HEK293 (cell line): ENCODE measurements at regions not wholly inside any gene's neighbourhood (a gene's known extent, or its start where the extent isn't known, plus 50 kb on each side); places are given as distances from the start of the nearest gene placed in this dataset.

Experiments used
- CTCF ChIA-PET: fragments of 350-600 bp; formaldehyde crosslinking; extraction: SDS; loops from one replicate; lab custom pipeline; 2021; ENCODE audit warnings: antibody characterized with exemption; lab: Yijun Ruan, JAX
- POLR2A ChIA-PET: fragments of 300-600 bp; formaldehyde crosslinking; extraction: SDS; loops from one replicate; lab custom pipeline; 2020; ENCODE audit warnings: antibody characterized with exemption, inconsistent platforms; lab: Yijun Ruan, JAX
- H3K27ac ChIP-seq: fragments of 200-500 bp; sonication (Bioruptor generic); 2 replicates; pipeline ENCODE4 v1.5.1; 2014; ENCODE audit warnings: low read depth, low read length, control low read depth, inconsistent platforms; ENCODE audit errors: extremely low read depth
- H3K36me3 ChIP-seq, 2 experiments: fragments of 200-500 bp in 1 of 2; sonication (Bioruptor generic) in 1 of 2; 1 replicate in 1 of 2; 2 replicates in 1 of 2; pipeline ENCODE4 v1.5.1; 2014 to 2017; ENCODE audit warnings: inconsistent platforms in 2 of 2, low read length in 2 of 2; ENCODE audit not compliant: control insufficient read depth in 2 of 2, insufficient read depth in 1 of 2
- H3K4me1 ChIP-seq: fragments of 200-500 bp; sonication (Bioruptor generic); 2 replicates; pipeline ENCODE4 v1.5.1; 2014; ENCODE audit warnings: mild to moderate bottlenecking, low read length, inconsistent platforms; ENCODE audit not compliant: control insufficient read depth, insufficient read depth
- H3K4me3 ChIP-seq: 2 replicates; pipeline ENCODE4 v1.5.1; 2011; ENCODE audit warnings: low read depth, mild to moderate bottlenecking, control low read depth, low read length, moderate library complexity
- H3K9me3 ChIP-seq: fragments of 200-500 bp; sonication (Bioruptor generic); 2 replicates; pipeline ENCODE4 v1.5.1; 2014; ENCODE audit warnings: low read depth, low read length, inconsistent platforms; ENCODE audit not compliant: control insufficient read depth, insufficient read depth
- GFI1B ChIP-seq: fragments of 450-650 bp; formaldehyde crosslinking; IDR thresholded peaks from 2 replicates; pipeline ENCODE4 v1.5.1; 2016; ENCODE audit warnings: missing biosample characterization, missing genetic modification characterization
- KLF16 ChIP-seq: fragments of 450-650 bp; formaldehyde crosslinking; IDR thresholded peaks from 2 replicates; pipeline ENCODE4 v1.5.1; 2017; ENCODE audit warnings: missing biosample characterization, missing genetic modification characterization
- KLF8 ChIP-seq: fragments of 450-650 bp; formaldehyde crosslinking; IDR thresholded peaks from 2 replicates; pipeline ENCODE4 v1.5.1; 2016; ENCODE audit warnings: missing biosample characterization, missing genetic modification characterization
- KLF9 ChIP-seq: fragments of 450-650 bp; formaldehyde crosslinking; IDR thresholded peaks from 2 replicates; pipeline ENCODE4 v1.5.1; 2016; ENCODE audit warnings: missing biosample characterization, missing genetic modification characterization, low read depth
- ZBTB7A ChIP-seq: fragments of 450-650 bp; formaldehyde crosslinking; IDR thresholded peaks from 2 replicates; pipeline ENCODE4 v1.5.1; 2016; ENCODE audit warnings: low read depth, missing biosample characterization, missing genetic modification characterization
- ZBTB8A ChIP-seq: fragments of 450-650 bp; formaldehyde crosslinking; IDR thresholded peaks from 2 replicates; pipeline ENCODE4 v1.5.1; 2016; ENCODE audit warnings: missing biosample characterization, missing genetic modification characterization
- ZNF19 ChIP-seq: fragments of 450-650 bp; formaldehyde crosslinking; IDR thresholded peaks from 2 replicates; pipeline ENCODE4; 2016; ENCODE audit warnings: missing biosample characterization, missing genetic modification characterization, low read depth
- ZNF23 ChIP-seq: fragments of 450-650 bp; formaldehyde crosslinking; IDR thresholded peaks from 2 replicates; pipeline ENCODE4 v1.5.1; 2016; ENCODE audit warnings: missing biosample characterization, missing genetic modification characterization, borderline replicate concordance
- ZNF266 ChIP-seq: fragments of 450-650 bp; formaldehyde crosslinking; IDR thresholded peaks from 2 replicates; pipeline ENCODE4 v1.5.1; 2016; ENCODE audit warnings: missing biosample characterization, missing genetic modification characterization, low read depth
- ZNF37A ChIP-seq: fragments of 450-650 bp; IDR thresholded peaks from 2 replicates; pipeline ENCODE4 v1.5.1; 2018; ENCODE audit warnings: missing biosample characterization, missing genetic modification characterization
- ZNF48 ChIP-seq: fragments of 450-650 bp; formaldehyde crosslinking; IDR thresholded peaks from 2 replicates; pipeline ENCODE4 v1.5.1; 2016; ENCODE audit warnings: missing biosample characterization, missing genetic modification characterization
- ZNF555 ChIP-seq: fragments of 450-650 bp; formaldehyde crosslinking; conservative IDR thresholded peaks from 2 replicates; pipeline ENCODE4 v1.5.1; 2017; ENCODE audit warnings: missing biosample characterization, mild to moderate bottlenecking, missing genetic modification characterization, inconsistent platforms
- ZNF558 ChIP-seq: fragments of 450-650 bp; formaldehyde crosslinking; IDR thresholded peaks from 2 replicates; pipeline ENCODE4 v1.5.1; 2016; ENCODE audit warnings: missing biosample characterization, missing genetic modification characterization
- ZNF560 ChIP-seq: fragments of 450-650 bp; formaldehyde crosslinking; IDR thresholded peaks from 2 replicates; pipeline ENCODE4 v1.5.1; 2017; ENCODE audit warnings: missing biosample characterization, missing genetic modification characterization, borderline replicate concordance
- ZNF660 ChIP-seq: fragments of 450-650 bp; IDR thresholded peaks from 2 replicates; pipeline ENCODE4 v1.5.1; 2018; ENCODE audit warnings: missing biosample characterization, mild to moderate bottlenecking, missing genetic modification characterization
- ZNF677 ChIP-seq: fragments of 450-650 bp; IDR thresholded peaks from 2 replicates; pipeline ENCODE4 v1.5.0; 2018; ENCODE audit warnings: missing biosample characterization, mild to moderate bottlenecking, missing genetic modification characterization, moderate library complexity
- ZNF776 ChIP-seq: fragments of 450-650 bp; formaldehyde crosslinking; IDR thresholded peaks from 2 replicates; pipeline ENCODE4 v1.5.0; 2017; ENCODE audit warnings: missing biosample characterization, missing genetic modification characterization, borderline replicate concordance
- ZNF830 ChIP-seq: fragments of 450-650 bp; IDR thresholded peaks from 2 replicates; pipeline ENCODE4 v1.5.0; 2018; ENCODE audit warnings: missing biosample characterization, missing genetic modification characterization, low read depth, mild to moderate bottlenecking, moderate library complexity
- TF ChIP-seq, protein P1 (sequence below): fragments of 450-650 bp; formaldehyde crosslinking; IDR thresholded peaks from 2 replicates; pipeline ENCODE4 v1.5.1; 2017; ENCODE audit warnings: missing biosample characterization, missing genetic modification characterization
- TF ChIP-seq, protein P2 (sequence below): fragments of 450-650 bp; formaldehyde crosslinking; IDR thresholded peaks from 2 replicates; pipeline ENCODE4 v1.5.1; 2016; ENCODE audit warnings: missing biosample characterization, missing genetic modification characterization, borderline replicate concordance
- TF ChIP-seq, protein P3 (sequence below): fragments of 450-650 bp; formaldehyde crosslinking; IDR thresholded peaks from 2 replicates; pipeline ENCODE4 v1.5.1; 2016; ENCODE audit warnings: missing biosample characterization, missing genetic modification characterization
- TF ChIP-seq, protein P4 (sequence below): fragments of 450-650 bp; formaldehyde crosslinking; IDR thresholded peaks from 2 replicates; pipeline ENCODE4; 2016; ENCODE audit warnings: missing biosample characterization, missing genetic modification characterization
- TF ChIP-seq, protein P5 (sequence below): fragments of 450-650 bp; formaldehyde crosslinking; IDR thresholded peaks from 2 replicates; pipeline ENCODE4 v1.5.1; 2016; ENCODE audit warnings: missing biosample characterization, missing genetic modification characterization
- TF ChIP-seq, protein P6 (sequence below): fragments of 450-650 bp; formaldehyde crosslinking; IDR thresholded peaks from 2 replicates; pipeline ENCODE4 v1.5.1; 2016; ENCODE audit warnings: missing biosample characterization, missing genetic modification characterization, borderline replicate concordance

DNA sequence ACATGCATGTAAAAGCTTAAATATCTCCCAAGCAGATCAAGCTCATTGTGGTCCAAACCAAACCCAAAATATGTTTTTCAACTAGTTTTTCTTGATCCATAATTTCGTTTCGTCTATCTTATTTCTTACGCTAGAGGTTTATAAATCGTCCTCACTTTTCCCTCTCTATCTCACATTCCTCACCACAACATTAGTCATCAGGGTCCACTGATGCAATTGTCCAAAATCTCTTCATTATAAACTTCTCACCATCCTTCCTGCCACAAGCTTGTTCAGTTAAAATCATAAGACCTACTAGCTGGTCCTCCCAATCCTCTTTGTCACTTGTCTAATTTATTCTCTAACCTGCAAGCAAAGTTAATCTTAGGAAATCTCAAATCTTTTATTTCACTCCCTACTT is 173.0 kb upstream of the PALMD start (continued):
- TF ChIP-seq, protein P1, sequence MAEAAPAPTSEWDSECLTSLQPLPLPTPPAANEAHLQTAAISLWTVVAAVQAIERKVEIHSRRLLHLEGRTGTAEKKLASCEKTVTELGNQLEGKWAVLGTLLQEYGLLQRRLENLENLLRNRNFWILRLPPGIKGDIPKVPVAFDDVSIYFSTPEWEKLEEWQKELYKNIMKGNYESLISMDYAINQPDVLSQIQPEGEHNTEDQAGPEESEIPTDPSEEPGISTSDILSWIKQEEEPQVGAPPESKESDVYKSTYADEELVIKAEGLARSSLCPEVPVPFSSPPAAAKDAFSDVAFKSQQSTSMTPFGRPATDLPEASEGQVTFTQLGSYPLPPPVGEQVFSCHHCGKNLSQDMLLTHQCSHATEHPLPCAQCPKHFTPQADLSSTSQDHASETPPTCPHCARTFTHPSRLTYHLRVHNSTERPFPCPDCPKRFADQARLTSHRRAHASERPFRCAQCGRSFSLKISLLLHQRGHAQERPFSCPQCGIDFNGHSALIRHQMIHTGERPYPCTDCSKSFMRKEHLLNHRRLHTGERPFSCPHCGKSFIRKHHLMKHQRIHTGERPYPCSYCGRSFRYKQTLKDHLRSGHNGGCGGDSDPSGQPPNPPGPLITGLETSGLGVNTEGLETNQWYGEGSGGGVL: no peak
- no peak for TF ChIP-seq KLF16
- TF ChIP-seq ZNF830 (tag by site-specific recombination): no peak
- TF ChIP-seq, protein P2, sequence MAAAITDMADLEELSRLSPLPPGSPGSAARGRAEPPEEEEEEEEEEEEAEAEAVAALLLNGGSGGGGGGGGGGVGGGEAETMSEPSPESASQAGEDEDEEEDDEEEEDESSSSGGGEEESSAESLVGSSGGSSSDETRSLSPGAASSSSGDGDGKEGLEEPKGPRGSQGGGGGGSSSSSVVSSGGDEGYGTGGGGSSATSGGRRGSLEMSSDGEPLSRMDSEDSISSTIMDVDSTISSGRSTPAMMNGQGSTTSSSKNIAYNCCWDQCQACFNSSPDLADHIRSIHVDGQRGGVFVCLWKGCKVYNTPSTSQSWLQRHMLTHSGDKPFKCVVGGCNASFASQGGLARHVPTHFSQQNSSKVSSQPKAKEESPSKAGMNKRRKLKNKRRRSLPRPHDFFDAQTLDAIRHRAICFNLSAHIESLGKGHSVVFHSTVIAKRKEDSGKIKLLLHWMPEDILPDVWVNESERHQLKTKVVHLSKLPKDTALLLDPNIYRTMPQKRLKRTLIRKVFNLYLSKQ (tag by site-specific recombination): no peak
- TF ChIP-seq, protein P3, sequence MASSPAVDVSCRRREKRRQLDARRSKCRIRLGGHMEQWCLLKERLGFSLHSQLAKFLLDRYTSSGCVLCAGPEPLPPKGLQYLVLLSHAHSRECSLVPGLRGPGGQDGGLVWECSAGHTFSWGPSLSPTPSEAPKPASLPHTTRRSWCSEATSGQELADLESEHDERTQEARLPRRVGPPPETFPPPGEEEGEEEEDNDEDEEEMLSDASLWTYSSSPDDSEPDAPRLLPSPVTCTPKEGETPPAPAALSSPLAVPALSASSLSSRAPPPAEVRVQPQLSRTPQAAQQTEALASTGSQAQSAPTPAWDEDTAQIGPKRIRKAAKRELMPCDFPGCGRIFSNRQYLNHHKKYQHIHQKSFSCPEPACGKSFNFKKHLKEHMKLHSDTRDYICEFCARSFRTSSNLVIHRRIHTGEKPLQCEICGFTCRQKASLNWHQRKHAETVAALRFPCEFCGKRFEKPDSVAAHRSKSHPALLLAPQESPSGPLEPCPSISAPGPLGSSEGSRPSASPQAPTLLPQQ (tag by site-specific recombination): no peak
- no peak for TF ChIP-seq ZBTB7A
- TF ChIP-seq ZNF558 (tag by site-specific recombination): no peak
- no peak for TF ChIP-seq KLF8 (tag by site-specific recombination)
- TF ChIP-seq, all 188 proteins: peak for 0

DNA sequence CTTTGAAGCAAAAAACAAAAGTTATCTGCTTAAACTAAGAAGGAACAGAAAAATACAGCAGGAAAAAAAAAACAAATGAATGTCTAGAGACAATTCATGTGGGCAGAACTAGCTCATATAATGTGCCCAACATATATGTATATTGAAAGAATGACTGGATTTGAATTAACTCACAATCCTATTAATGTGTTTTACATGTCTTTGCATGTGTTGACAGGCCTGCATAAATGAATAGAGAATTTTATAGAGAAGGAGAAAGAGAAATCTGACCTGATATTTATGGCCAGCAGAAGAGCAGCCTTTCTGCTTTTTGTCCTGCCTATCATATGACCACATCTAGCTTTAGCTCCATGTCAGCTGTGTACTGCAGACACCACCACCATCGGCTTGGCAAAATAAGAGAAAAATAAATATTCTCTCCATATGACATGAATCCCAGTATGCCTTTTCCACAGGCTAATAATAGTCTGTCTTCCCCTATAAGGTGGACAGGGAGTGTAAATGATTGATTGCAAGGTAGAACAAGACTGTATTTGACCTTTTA is 171.5 kb upstream of the PALMD start:
- no peak overlapping the region for H3K4me3 ChIP-seq
- H3K36me3 ChIP-seq: no peaks in the 10 kb centered on the region
- H3K4me1 ChIP-seq: no peaks in the 10 kb centered on the region
- TF ChIP-seq, protein P4, sequence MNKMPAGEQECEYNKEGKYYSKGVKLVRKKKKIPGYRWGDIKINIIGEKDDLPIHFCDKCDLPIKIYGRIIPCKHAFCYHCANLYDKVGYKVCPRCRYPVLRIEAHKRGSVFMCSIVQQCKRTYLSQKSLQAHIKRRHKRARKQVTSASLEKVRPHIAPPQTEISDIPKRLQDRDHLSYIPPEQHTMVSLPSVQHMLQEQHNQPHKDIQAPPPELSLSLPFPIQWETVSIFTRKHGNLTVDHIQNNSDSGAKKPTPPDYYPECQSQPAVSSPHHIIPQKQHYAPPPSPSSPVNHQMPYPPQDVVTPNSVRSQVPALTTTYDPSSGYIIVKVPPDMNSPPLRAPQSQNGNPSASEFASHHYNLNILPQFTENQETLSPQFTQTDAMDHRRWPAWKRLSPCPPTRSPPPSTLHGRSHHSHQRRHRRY (tag by site-specific recombination): no peak
- TF ChIP-seq ZNF37A (tag by site-specific recombination) (no peak), ZNF19 (tag by site-specific recombination) (no peak), ZBTB8A (tag by site-specific recombination) (no peak), ZNF48 (tag by site-specific recombination) (no peak), ZNF266 (no peak), ZNF660 (tag by site-specific recombination) (no peak), GFI1B (no peak), ZNF776 (tag by site-specific recombination) (no peak), ZNF677 (no peak), ZNF23 (tag by site-specific recombination) (no peak), KLF9 (tag by site-specific recombination) (no peak), ZNF560 (tag by site-specific recombination) (no peak), ZNF555 (tag by site-specific recombination) (no peak)
- TF ChIP-seq, protein P5, sequence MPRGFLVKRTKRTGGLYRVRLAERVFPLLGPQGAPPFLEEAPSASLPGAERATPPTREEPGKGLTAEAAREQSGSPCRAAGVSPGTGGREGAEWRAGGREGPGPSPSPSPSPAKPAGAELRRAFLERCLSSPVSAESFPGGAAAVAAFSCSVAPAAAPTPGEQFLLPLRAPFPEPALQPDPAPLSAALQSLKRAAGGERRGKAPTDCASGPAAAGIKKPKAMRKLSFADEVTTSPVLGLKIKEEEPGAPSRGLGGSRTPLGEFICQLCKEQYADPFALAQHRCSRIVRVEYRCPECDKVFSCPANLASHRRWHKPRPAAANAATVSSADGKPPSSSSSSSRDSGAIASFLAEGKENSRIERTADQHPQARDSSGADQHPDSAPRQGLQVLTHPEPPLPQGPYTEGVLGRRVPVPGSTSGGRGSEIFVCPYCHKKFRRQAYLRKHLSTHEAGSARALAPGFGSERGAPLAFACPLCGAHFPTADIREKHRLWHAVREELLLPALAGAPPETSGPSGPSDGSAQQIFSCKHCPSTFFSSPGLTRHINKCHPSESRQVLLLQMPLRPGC: no peak
- TF ChIP-seq, protein P6, sequence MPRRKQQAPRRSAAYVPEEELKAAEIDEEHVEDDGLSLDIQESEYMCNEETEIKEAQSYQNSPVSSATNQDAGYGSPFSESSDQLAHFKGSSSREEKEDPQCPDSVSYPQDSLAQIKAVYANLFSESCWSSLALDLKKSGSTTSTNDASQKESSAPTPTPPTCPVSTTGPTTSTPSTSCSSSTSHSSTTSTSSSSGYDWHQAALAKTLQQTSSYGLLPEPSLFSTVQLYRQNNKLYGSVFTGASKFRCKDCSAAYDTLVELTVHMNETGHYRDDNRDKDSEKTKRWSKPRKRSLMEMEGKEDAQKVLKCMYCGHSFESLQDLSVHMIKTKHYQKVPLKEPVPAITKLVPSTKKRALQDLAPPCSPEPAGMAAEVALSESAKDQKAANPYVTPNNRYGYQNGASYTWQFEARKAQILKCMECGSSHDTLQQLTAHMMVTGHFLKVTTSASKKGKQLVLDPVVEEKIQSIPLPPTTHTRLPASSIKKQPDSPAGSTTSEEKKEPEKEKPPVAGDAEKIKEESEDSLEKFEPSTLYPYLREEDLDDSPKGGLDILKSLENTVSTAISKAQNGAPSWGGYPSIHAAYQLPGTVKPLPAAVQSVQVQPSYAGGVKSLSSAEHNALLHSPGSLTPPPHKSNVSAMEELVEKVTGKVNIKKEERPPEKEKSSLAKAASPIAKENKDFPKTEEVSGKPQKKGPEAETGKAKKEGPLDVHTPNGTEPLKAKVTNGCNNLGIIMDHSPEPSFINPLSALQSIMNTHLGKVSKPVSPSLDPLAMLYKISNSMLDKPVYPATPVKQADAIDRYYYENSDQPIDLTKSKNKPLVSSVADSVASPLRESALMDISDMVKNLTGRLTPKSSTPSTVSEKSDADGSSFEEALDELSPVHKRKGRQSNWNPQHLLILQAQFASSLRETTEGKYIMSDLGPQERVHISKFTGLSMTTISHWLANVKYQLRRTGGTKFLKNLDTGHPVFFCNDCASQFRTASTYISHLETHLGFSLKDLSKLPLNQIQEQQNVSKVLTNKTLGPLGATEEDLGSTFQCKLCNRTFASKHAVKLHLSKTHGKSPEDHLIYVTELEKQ (tag by site-specific recombination): no peak
- no peak overlapping the region for H3K27ac ChIP-seq
- CTCF ChIA-PET: interaction anchor here (0.7 to 0.9 kb wide), 3 partner anchors 17 to 294 kb away, joined by 3 read pairs; no protein-coding TSS in a partner anchor
- POLR2A ChIA-PET: no interaction called here
- H3K9me3 ChIP-seq: no peaks in the 10 kb centered on the region
